A673 (cell line): ENCODE measurements at regions not wholly inside any gene's neighbourhood (a gene's known extent, or its start where the extent isn't known, plus 50 kb on each side); places are given as distances from the start of the nearest gene placed in this dataset.

ENCODE experiments used
- BruUV-seq: library from RNA; stranded (reverse); fragments of 400-500 nt; replicated peaks from 2 replicates; lab custom pipeline; 2021; lab: Mats Ljungman, UMichigan
- CTCF ChIA-PET: fragments of 300-600 bp; sonication (Branson Sonifier 250); formaldehyde crosslinking; loops from one replicate; lab custom pipeline; 2022; ENCODE audit warnings: antibody characterized with exemption; lab: Charles Lee
- POLR2A ChIA-PET: fragments of 300-600 bp; sonication (Branson Sonifier 250); formaldehyde crosslinking; loops from one replicate; lab custom pipeline; 2022; ENCODE audit warnings: antibody characterized with exemption; ENCODE audit not compliant: low non-redundant PET; lab: Charles Lee
- DNase-seq: peaks from one replicate; pipeline ENCODE4 v3.0.0-alpha.2; 2015; ENCODE audit warnings: low spot score
- H3K27ac ChIP-seq: fragments of 200-600 bp; sonication (generic); 2 replicates; pipeline ENCODE4 v1.5.1; 2016; ENCODE audit warnings: mixed run types, low read depth, mild to moderate bottlenecking, mixed read lengths, antibody characterized with exemption, low read length; ENCODE audit not compliant: poor library complexity, severe bottlenecking
- H3K27me3 ChIP-seq: fragments of 200-600 bp; sonication (generic); replicated peaks from 2 replicates; pipeline ENCODE4 v1.6.1; 2017; ENCODE audit warnings: mixed run types, low read depth, mild to moderate bottlenecking, mixed read lengths, antibody characterized with exemption, low read length; ENCODE audit not compliant: insufficient read depth, poor library complexity
- H3K36me3 ChIP-seq: fragments of 200-600 bp; sonication (generic); 2 replicates; pipeline ENCODE4 v1.6.1; 2016; ENCODE audit warnings: mixed run types, mild to moderate bottlenecking, mixed read lengths, antibody characterized with exemption, low read length; ENCODE audit not compliant: insufficient read depth, poor library complexity, severe bottlenecking
- H3K4me1 ChIP-seq: fragments of 200-600 bp; sonication (generic); 2 replicates; pipeline ENCODE4 v1.6.1; 2017; ENCODE audit warnings: mixed run types, mild to moderate bottlenecking, mixed read lengths, antibody characterized with exemption, low read length; ENCODE audit not compliant: insufficient read depth, poor library complexity, severe bottlenecking
- H3K4me3 ChIP-seq: fragments of 200-600 bp; sonication (generic); 2 replicates; pipeline ENCODE4 v1.5.1; 2016; ENCODE audit warnings: low read depth, mixed run types, mild to moderate bottlenecking, mixed read lengths, low read length; ENCODE audit not compliant: poor library complexity, severe bottlenecking
- H3K9me3 ChIP-seq: fragments of 200-600 bp; sonication (generic); 2 replicates; pipeline ENCODE4 v1.6.1; 2016; ENCODE audit warnings: mixed run types, low read depth, mild to moderate bottlenecking, mixed read lengths, antibody characterized with exemption, low read length; ENCODE audit not compliant: poor library complexity, severe bottlenecking
- CTCF ChIP-seq: fragments of 300-800, 200-600 bp; sonication (generic); conservative IDR thresholded peaks from 2 replicates; pipeline ENCODE4 v1.5.1; 2017; ENCODE audit warnings: low read depth, mild to moderate bottlenecking, antibody characterized with exemption, low read length, moderate library complexity, mixed read lengths
- EZH2 ChIP-seq: fragments of 200-600 bp; sonication (generic); IDR thresholded peaks from 2 replicates; pipeline ENCODE4 v1.6.1; 2017; ENCODE audit warnings: borderline replicate concordance, low read depth, mild to moderate bottlenecking, mixed read lengths, antibody characterized with exemption, low read length; ENCODE audit not compliant: poor library complexity, severe bottlenecking
- intact Hi-C: fragments of 100-400 bp; cut with micrococcal nuclease; formaldehyde crosslinking; loops from one replicate; pipeline ENCODE4 v1.10.0; 2022; ENCODE audit not compliant: unreplicated experiment

- ChIA-PET POLR2A (no interaction called here), CTCF (no interaction called here)
- no peak overlapping the region for H3K4me3 ChIP-seq
- no peak for TF ChIP-seq EZH2
- TF ChIP-seq CTCF: no peak
- no peak overlapping the region for H3K27ac ChIP-seq
- H3K27me3 ChIP-seq: no peaks in the 10 kb centered on the region
- no peaks in the 10 kb centered on the region for H3K9me3 ChIP-seq
- intact Hi-C loops: no loop called here
- H3K4me1 ChIP-seq: no peaks in the 10 kb centered on the region
- no TSS peak for BruUV-seq
- H3K36me3 ChIP-seq: no peaks in the 10 kb centered on the region
- no peak for DNase-seq
These were observed 179.9 kb downstream of the PTPN11 start for GRCh38 chr12:112598626-112599025.

- TF ChIP-seq EZH2: no peak
- no peak for TF ChIP-seq CTCF
- CTCF ChIA-PET: no interaction called here
These were observed 181.1 kb downstream of the PTPN11 start for GRCh38 chr12:112599871-112600270.

GRCh38 chr12:112602150-112602549 is 183.4 kb downstream of the PTPN11 start:
- Histone ChIP-seq H3K27ac (no peak overlapping the region), H3K27me3 (no peaks in the 10 kb centered on the region), H3K9me3 (no peaks in the 10 kb centered on the region), H3K36me3 (no peaks in the 10 kb centered on the region), H3K4me3 (no peak overlapping the region), H3K4me1 (no peaks in the 10 kb centered on the region)
- ChIA-PET CTCF (no interaction called here), POLR2A (no interaction called here)
- BruUV-seq: no TSS peak
- no peak for DNase-seq
- TF ChIP-seq CTCF: no peak
- TF ChIP-seq EZH2: no peak
- intact Hi-C loops: no loop called here

More at GRCh38 chr12:112599871-112600270, 181.1 kb downstream of the PTPN11 start:
- Histone ChIP-seq H3K36me3 (no peaks in the 10 kb centered on the region), H3K4me1 (no peaks in the 10 kb centered on the region), H3K27me3 (no peaks in the 10 kb centered on the region), H3K27ac (no peak overlapping the region), H3K9me3 (no peaks in the 10 kb centered on the region), H3K4me3 (no peak overlapping the region)
- intact Hi-C loops: no loop called here
- no TSS peak for BruUV-seq
- POLR2A ChIA-PET: no interaction called here
- DNase-seq: peak; percentile 18
